ENCODE measurements at regions not wholly inside any gene's neighbourhood (a gene's known extent, or its start where the extent isn't known, plus 50 kb on each side); places are given as distances from the start of the nearest gene placed in this dataset.

DNA sequence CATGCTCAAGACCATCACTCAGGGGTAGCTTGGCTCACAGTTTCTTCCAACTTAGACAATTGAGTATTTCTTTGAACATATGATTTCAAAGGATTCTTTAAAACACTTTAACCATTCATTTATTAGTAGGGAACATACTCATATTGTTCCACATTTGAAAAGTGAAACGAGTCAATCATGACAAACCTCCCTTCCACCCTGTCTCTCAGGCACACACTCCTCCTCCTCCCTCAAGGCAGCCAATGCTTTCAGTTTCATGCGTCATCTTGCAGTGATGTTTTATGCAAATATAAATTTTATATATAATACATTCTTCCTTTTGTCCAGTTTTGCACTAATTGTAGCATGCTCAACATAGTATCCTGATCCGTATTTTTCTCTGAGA, 126.0 kb upstream of the BOD1 start:
- H3K9me3 ChIP-seq (replicated peaks; ENCODE audit: control insufficient read depth, insufficient read depth, low read depth, low read length) = no peaks in the 10 kb centered on the region
- BruUV-seq (replicated peaks) = no TSS peak
- FAIRE-seq (no peak), ATAC-seq (no peak), DNase-seq (ENCODE audit: extremely low read depth in 1 of 4, low spot score in 3 of 4) (no peak)
- H4K20me1 ChIP-seq (replicated peaks; ENCODE audit: control insufficient read depth, insufficient read depth, low read length) = no peaks in the 10 kb centered on the region
- no peak overlapping the region for H3K9ac ChIP-seq (ENCODE audit: insufficient read depth in 1 of 2, low read depth in 2 of 2, low read length in 2 of 2)
- WGBS (ENCODE audit: insufficient coverage, low coverage, missing lambda C conversion rate) = 51% methylated on average over 3 of the region's 3 CpGs
- ChIA-PET CTCF (ENCODE audit: low intra/inter-chr PET ratio) (no interaction called here), POLR2A (no interaction called here)
- no peaks in the 10 kb centered on the region for H3K27me3 ChIP-seq (ENCODE audit: control insufficient read depth in 2 of 2, insufficient read depth in 2 of 2, low read length in 2 of 2)
- in situ Hi-C loops (cut with MboI) (no loop called here), intact Hi-C loops (cut with micrococcal nuclease) (no loop called here)
- peaks cover 0 to 17% of the 10 kb centered on the region in 2 experiments; a peak in 3 of 5 replicates for H3K4me1 ChIP-seq (replicated peaks in 1 of 2; ENCODE audit: control insufficient read depth in 2 of 2, insufficient read depth in 2 of 2, low read length in 2 of 2)
- H2AFZ ChIP-seq (ENCODE audit: low read depth, low read length) = no peak overlapping the region
- no peak overlapping the region for H3K4me3 ChIP-seq
- H3K9me1 ChIP-seq (ENCODE audit: control insufficient read depth, insufficient read depth, low read length) = no peaks in the 10 kb centered on the region
- H3K27ac ChIP-seq (ENCODE audit: extremely low read depth, low read depth, low read length) = no peak overlapping the region
- TF ChIP-seq RAD21 (CRISPR knock-in tag; conservative IDR thresholded peaks at IDR 0.05 in 1 of 2, IDR thresholded peaks at IDR 0.05 in 1 of 2) (no peak), DPF2 (IDR thresholded peaks at IDR 0.05) (no peak), HNRNPUL1 (IDR thresholded peaks at IDR 0.05; ENCODE audit: low read length) (no peak), TCFL5 (CRISPR knock-in tag; conservative IDR thresholded peaks at IDR 0.05) (no peak), MAFF (IDR thresholded peaks at IDR 0.05; ENCODE audit: low read length) (no peak), JUND (IDR thresholded peaks at IDR 0.05; ENCODE audit: borderline replicate concordance, low read depth, low read length) (no peak), JUND (tag; IDR thresholded peaks at IDR 0.05; ENCODE audit: borderline replicate concordance, low read depth, low read length) (no peak), FOXJ3 (CRISPR knock-in tag; IDR thresholded peaks at IDR 0.05) (no peak), PCBP2 (IDR thresholded peaks at IDR 0.05; ENCODE audit: low read depth, low read length, poor library complexity, severe bottlenecking) (no peak)
- TF ChIP-seq, protein P1, sequence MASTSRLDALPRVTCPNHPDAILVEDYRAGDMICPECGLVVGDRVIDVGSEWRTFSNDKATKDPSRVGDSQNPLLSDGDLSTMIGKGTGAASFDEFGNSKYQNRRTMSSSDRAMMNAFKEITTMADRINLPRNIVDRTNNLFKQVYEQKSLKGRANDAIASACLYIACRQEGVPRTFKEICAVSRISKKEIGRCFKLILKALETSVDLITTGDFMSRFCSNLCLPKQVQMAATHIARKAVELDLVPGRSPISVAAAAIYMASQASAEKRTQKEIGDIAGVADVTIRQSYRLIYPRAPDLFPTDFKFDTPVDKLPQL (IDR thresholded peaks at IDR 0.05; ENCODE audit: extremely low read depth, insufficient read length) = no peak
- TF ChIP-seq, protein P2, sequence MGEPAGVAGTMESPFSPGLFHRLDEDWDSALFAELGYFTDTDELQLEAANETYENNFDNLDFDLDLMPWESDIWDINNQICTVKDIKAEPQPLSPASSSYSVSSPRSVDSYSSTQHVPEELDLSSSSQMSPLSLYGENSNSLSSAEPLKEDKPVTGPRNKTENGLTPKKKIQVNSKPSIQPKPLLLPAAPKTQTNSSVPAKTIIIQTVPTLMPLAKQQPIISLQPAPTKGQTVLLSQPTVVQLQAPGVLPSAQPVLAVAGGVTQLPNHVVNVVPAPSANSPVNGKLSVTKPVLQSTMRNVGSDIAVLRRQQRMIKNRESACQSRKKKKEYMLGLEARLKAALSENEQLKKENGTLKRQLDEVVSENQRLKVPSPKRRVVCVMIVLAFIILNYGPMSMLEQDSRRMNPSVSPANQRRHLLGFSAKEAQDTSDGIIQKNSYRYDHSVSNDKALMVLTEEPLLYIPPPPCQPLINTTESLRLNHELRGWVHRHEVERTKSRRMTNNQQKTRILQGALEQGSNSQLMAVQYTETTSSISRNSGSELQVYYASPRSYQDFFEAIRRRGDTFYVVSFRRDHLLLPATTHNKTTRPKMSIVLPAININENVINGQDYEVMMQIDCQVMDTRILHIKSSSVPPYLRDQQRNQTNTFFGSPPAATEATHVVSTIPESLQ (CRISPR knock-in tag; IDR thresholded peaks at IDR 0.05) = no peak
- TF ChIP-seq, protein P3, sequence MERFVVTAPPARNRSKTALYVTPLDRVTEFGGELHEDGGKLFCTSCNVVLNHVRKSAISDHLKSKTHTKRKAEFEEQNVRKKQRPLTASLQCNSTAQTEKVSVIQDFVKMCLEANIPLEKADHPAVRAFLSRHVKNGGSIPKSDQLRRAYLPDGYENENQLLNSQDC (CRISPR knock-in tag; IDR thresholded peaks at IDR 0.05) = no peak
- no peaks in the 10 kb centered on the region for H3K36me3 ChIP-seq (ENCODE audit: control insufficient read depth, insufficient read depth, low read length)
- H3K79me2 ChIP-seq (ENCODE audit: control insufficient read depth, insufficient read depth, low read length) = no peaks in the 10 kb centered on the region
- no peak overlapping the region for H3K4me2 ChIP-seq (ENCODE audit: insufficient read depth, low read length)

All from K562 (cell line).